Trophoblast cell (in vitro differentiated cells and primary cell): ENCODE measurements at regions not wholly inside any gene's neighbourhood (a gene's known extent, or its start where the extent isn't known, plus 50 kb on each side); places are given as distances from the start of the nearest gene placed in this dataset.
"Not testable (repeated sequence)": the region's sequence is repeated elsewhere in the genome, so short reads cannot be mapped to it uniquely, and the experiment has no call there.

Experiments used
- DNase-seq, 2 donors: peaks; one replicate each; pipeline ENCODE4 v3.0.0-alpha.2; 2016
- H2AFZ ChIP-seq: 2 replicates; pipeline ENCODE4 v1.6.1; 2013; ENCODE audit warnings: low read length, moderate library complexity, mild to moderate bottlenecking; ENCODE audit not compliant: insufficient read depth, poor library complexity
- H2AK5ac ChIP-seq: 2 replicates; pipeline ENCODE4 v1.6.1; 2013; ENCODE audit warnings: mild to moderate bottlenecking, low read length
- H2BK120ac ChIP-seq: 2 replicates; pipeline ENCODE4 v1.6.1; 2013; ENCODE audit warnings: low read length, mild to moderate bottlenecking, moderate library complexity; ENCODE audit not compliant: insufficient read depth, poor library complexity
- H2BK12ac ChIP-seq: 2 replicates; pipeline ENCODE4 v1.6.1; 2013; ENCODE audit warnings: mild to moderate bottlenecking, low read length, moderate library complexity
- H2BK5ac ChIP-seq: 2 replicates; pipeline ENCODE4 v1.6.1; 2013; ENCODE audit warnings: low read length, low read depth, moderate library complexity, mild to moderate bottlenecking; ENCODE audit not compliant: poor library complexity
- H3K14ac ChIP-seq: 2 replicates; pipeline ENCODE4 v1.6.1; 2013; ENCODE audit warnings: mild to moderate bottlenecking, low read length
- H3K18ac ChIP-seq: 2 replicates; pipeline ENCODE4 v1.6.1; 2013; ENCODE audit warnings: mild to moderate bottlenecking, low read length
- H3K23ac ChIP-seq: 2 replicates; pipeline ENCODE4 v1.6.1; 2013; ENCODE audit warnings: low read length
- H3K27ac ChIP-seq: 2 replicates; pipeline ENCODE4 v1.5.1; 2013; ENCODE audit warnings: low read depth, mild to moderate bottlenecking, inconsistent platforms, low read length, moderate library complexity
- H3K27me3 ChIP-seq: 2 replicates; pipeline ENCODE4 v1.6.1; 2013; ENCODE audit warnings: inconsistent platforms, mild to moderate bottlenecking, low read length, moderate library complexity; ENCODE audit not compliant: insufficient read depth
- H3K36me3 ChIP-seq, 2 experiments: 1 replicate in 1 of 2; 2 replicates in 1 of 2; pipeline ENCODE4 v1.6.1; 2013; ENCODE audit warnings: low read length in 2 of 2, mild to moderate bottlenecking in 2 of 2, moderate library complexity in 1 of 2; ENCODE audit not compliant: insufficient read depth in 2 of 2, control insufficient read depth in 1 of 2
- H3K4ac ChIP-seq: 2 replicates; pipeline ENCODE4 v1.6.1; 2013; ENCODE audit warnings: low read depth, mild to moderate bottlenecking, low read length, moderate library complexity
- H3K4me1 ChIP-seq, 2 experiments: 1 replicate in 1 of 2; 2 replicates in 1 of 2; pipeline ENCODE4 v1.6.1; 2013; ENCODE audit warnings: low read length in 2 of 2, mild to moderate bottlenecking in 2 of 2, moderate library complexity in 1 of 2; ENCODE audit not compliant: insufficient read depth in 2 of 2, control insufficient read depth in 1 of 2
- H3K4me2 ChIP-seq: 2 replicates; pipeline ENCODE4 v1.6.1; 2013; ENCODE audit warnings: inconsistent platforms, mild to moderate bottlenecking, low read length, moderate library complexity
- H3K4me3 ChIP-seq: 2 replicates; pipeline ENCODE4 v1.5.1; 2013; ENCODE audit warnings: mild to moderate bottlenecking, low read depth, low read length, inconsistent platforms
- H3K79me1 ChIP-seq: one replicate; pipeline ENCODE4 v1.6.1; 2013; ENCODE audit warnings: low read length
- H3K79me2 ChIP-seq: 2 replicates; pipeline ENCODE4 v1.6.1; 2013; ENCODE audit warnings: low read length, mild to moderate bottlenecking; ENCODE audit not compliant: control insufficient read depth, insufficient read depth, poor library complexity
- H3K9ac ChIP-seq: 2 replicates; pipeline ENCODE4 v1.6.1; 2013; ENCODE audit warnings: mild to moderate bottlenecking, low read length
- H3K9me3 ChIP-seq: 2 replicates; pipeline ENCODE4 v1.6.1; 2013; ENCODE audit warnings: low read depth, mild to moderate bottlenecking, control low read depth, inconsistent platforms, low read length; ENCODE audit not compliant: insufficient read depth
- H4K12ac ChIP-seq: 2 replicates; pipeline ENCODE4 v1.6.1; 2013; ENCODE audit warnings: low read depth, mild to moderate bottlenecking, low read length, moderate library complexity
- H4K8ac ChIP-seq: 2 replicates; pipeline ENCODE4 v1.6.1; 2013; ENCODE audit warnings: low read depth, mild to moderate bottlenecking, low read length, moderate library complexity
- H4K91ac ChIP-seq: one replicate; pipeline ENCODE4 v1.6.1; 2013; ENCODE audit warnings: low read depth, mild to moderate bottlenecking, low read length, moderate library complexity
- WGBS: extraction: QIAGEN DNeasy Blood & Tissue Kit; methylation state at CpG from one replicate; pipeline ENCODE4 v1.1.7; 2013; ENCODE audit warnings: missing lambda C conversion rate; ENCODE audit not compliant: insufficient read length, insufficient coverage; ENCODE audit errors: extremely low coverage; 5-methylcytosine and 5-hydroxymethylcytosine counted together

GRCh38 chr5:40124367-40124766 is 555.3 kb upstream of the PTGER4 start:
- Histone ChIP-seq H2AFZ (no peak overlapping the region), H4K12ac (no peak overlapping the region), H3K4me2 (no peak overlapping the region), H3K23ac (no peak overlapping the region), H3K14ac (no peak overlapping the region), H4K8ac (no peak overlapping the region), H3K18ac (no peak overlapping the region), H3K36me3 (no peaks in the 10 kb centered on the region), H3K27me3 (no peaks in the 10 kb centered on the region), H2BK120ac (no peak overlapping the region), H3K4ac (no peak overlapping the region), H3K9ac (no peak overlapping the region), H3K79me1 (no peaks in the 10 kb centered on the region), H4K91ac (no peak overlapping the region), H3K27ac (no peak overlapping the region), H2BK12ac (no peak overlapping the region), H2AK5ac (no peak overlapping the region), H3K79me2 (no peaks in the 10 kb centered on the region), H3K4me3 (no peak overlapping the region), H3K9me3 (peaks cover 6% of the 10 kb centered on the region), H3K4me1 (no peaks in the 10 kb centered on the region), H2BK5ac (no peak overlapping the region)
- no peak for DNase-seq
- WGBS = no CpG with 5 or more reads among the region's 2 CpGs

- no peak overlapping the region for H3K4me2 ChIP-seq
- no peak overlapping the region for H3K4me3 ChIP-seq
- no peak overlapping the region for H3K9ac ChIP-seq
- H3K4me1 ChIP-seq = no peaks in the 10 kb centered on the region
- no peak overlapping the region for H2BK12ac ChIP-seq
- no peak for DNase-seq
- no peak overlapping the region for H3K4ac ChIP-seq
- no peak overlapping the region for H2BK5ac ChIP-seq
- H3K9me3 ChIP-seq = peaks cover 6% of the 10 kb centered on the region
- no peak overlapping the region for H4K8ac ChIP-seq
- no peak overlapping the region for H3K27ac ChIP-seq
- H3K23ac ChIP-seq = no peak overlapping the region
- H3K36me3 ChIP-seq = no peaks in the 10 kb centered on the region
- H3K18ac ChIP-seq = no peak overlapping the region
- H3K79me1 ChIP-seq = no peaks in the 10 kb centered on the region
- no peak overlapping the region for H2AK5ac ChIP-seq
- no peak overlapping the region for H4K91ac ChIP-seq
- H4K12ac ChIP-seq = no peak overlapping the region
- WGBS = no CpG with 5 or more reads among the region's 1 CpG
- H3K14ac ChIP-seq = no peak overlapping the region
- H2BK120ac ChIP-seq = no peak overlapping the region
- H2AFZ ChIP-seq = no peak overlapping the region
- H3K27me3 ChIP-seq = no peaks in the 10 kb centered on the region
- H3K79me2 ChIP-seq = no peaks in the 10 kb centered on the region
Measured at GRCh38 chr5:40121236-40121635, 558.5 kb upstream of the PTGER4 start.

GRCh38 chr5:40112875-40113274 is 566.8 kb upstream of the PTGER4 start:
- no peak overlapping the region for H2BK12ac ChIP-seq
- no peak overlapping the region for H3K9ac ChIP-seq
- H3K23ac ChIP-seq = no peak overlapping the region
- no peak overlapping the region for H2BK120ac ChIP-seq
- no peak overlapping the region for H4K12ac ChIP-seq
- H3K4me2 ChIP-seq = no peak overlapping the region
- no peak overlapping the region for H3K18ac ChIP-seq
- no peaks in the 10 kb centered on the region for H3K36me3 ChIP-seq
- H3K4ac ChIP-seq = no peak overlapping the region
- no peak overlapping the region for H3K27ac ChIP-seq
- H2BK5ac ChIP-seq = no peak overlapping the region
- no peaks in the 10 kb centered on the region for H3K79me1 ChIP-seq
- H3K4me1 ChIP-seq = no peaks in the 10 kb centered on the region
- H3K79me2 ChIP-seq = no peaks in the 10 kb centered on the region
- H2AK5ac ChIP-seq = no peak overlapping the region
- no peak overlapping the region for H3K4me3 ChIP-seq
- DNase-seq = no peak
- no peak overlapping the region for H3K14ac ChIP-seq
- no peaks in the 10 kb centered on the region for H3K27me3 ChIP-seq
- no peak overlapping the region for H2AFZ ChIP-seq
- H4K8ac ChIP-seq = no peak overlapping the region
- no peaks in the 10 kb centered on the region for H3K9me3 ChIP-seq
- H4K91ac ChIP-seq = no peak overlapping the region

GRCh38 chr5:40111036-40111435 is 568.7 kb upstream of the PTGER4 start:
- not testable (repeated sequence) for H3K18ac ChIP-seq, H3K9ac ChIP-seq, H3K9me3 ChIP-seq, H4K91ac ChIP-seq, H3K14ac ChIP-seq, H3K4me3 ChIP-seq, H3K79me2 ChIP-seq, H2BK12ac ChIP-seq, H3K79me1 ChIP-seq, H3K4me1 ChIP-seq, H3K23ac ChIP-seq, H4K8ac ChIP-seq, H3K4me2 ChIP-seq, H4K12ac ChIP-seq, DNase-seq, H3K27ac ChIP-seq, H2AK5ac ChIP-seq, H2BK120ac ChIP-seq, H3K27me3 ChIP-seq, H2BK5ac ChIP-seq, H3K36me3 ChIP-seq, H2AFZ ChIP-seq, H3K4ac ChIP-seq
- no CpG with 5 or more reads among the region's 4 CpGs for WGBS
